Stimulated activated CD4-positive, alpha-beta T cell treated with anti-CD3 and anti-CD28 coated beads, Interleukin-1b, Interleukin-23, amount 100 ng/mL, for 24 hours (primary cell): ENCODE measurements at regions not wholly inside any gene's neighbourhood (a gene's known extent, or its start where the extent isn't known, plus 50 kb on each side); places are given as distances from the start of the nearest gene placed in this dataset.

ENCODE experiments used
- DNase-seq, 4 experiments: peaks; one replicate each; pipeline ENCODE4 v3.0.0-alpha.2; 2020; ENCODE audit warnings: low read depth in 4 of 4, low spot score in 1 of 4

- DNase-seq: no peak
Observed at GRCh38 chr12:34361721-34362316, 339.5 kb downstream of the ALG10 start.

GRCh38 chr12:34363050-34363673 is 340.9 kb downstream of the ALG10 start:
- DNase-seq: no peak

GRCh38 chr12:34368079-34368478 is 345.8 kb downstream of the ALG10 start:
- no peak for DNase-seq

GRCh38 chr12:34371050-34371449 is 348.8 kb downstream of the ALG10 start:
- no peak for DNase-seq

- DNase-seq: no peak
Observed at GRCh38 chr12:34372003-34372402, 349.7 kb downstream of the ALG10 start.

GRCh38 chr12:34373926-34374325 is 351.6 kb downstream of the ALG10 start:
- no peak for DNase-seq

- DNase-seq: no peak
Observed at GRCh38 chr12:34376133-34376799, 354.0 kb downstream of the ALG10 start.

GRCh38 chr12:34377243-34378035 is 355.1 kb downstream of the ALG10 start:
- no peak for DNase-seq

- DNase-seq: no peak
Observed at GRCh38 chr12:34379142-34379541, 356.8 kb downstream of the ALG10 start.

GRCh38 chr12:34384693-34385092 is 362.4 kb downstream of the ALG10 start:
- no peak for DNase-seq

- DNase-seq: no peak
Observed at GRCh38 chr12:34386016-34386415, 363.7 kb downstream of the ALG10 start.

GRCh38 chr12:34386621-34387255 is 364.4 kb downstream of the ALG10 start:
- no peak for DNase-seq

- DNase-seq: no peak
Observed at GRCh38 chr12:34387711-34388635, 365.7 kb downstream of the ALG10 start.

GRCh38 chr12:34388636-34389377 is 366.5 kb downstream of the ALG10 start:
- no peak for DNase-seq

- DNase-seq: no peak
Observed at GRCh38 chr12:34389378-34390170, 367.3 kb downstream of the ALG10 start.

- no peak for DNase-seq
Observed at GRCh38 chr12:34390171-34390841, 368.0 kb downstream of the ALG10 start.

GRCh38 chr12:34390846-34391700 is 368.8 kb downstream of the ALG10 start:
- DNase-seq: no peak
